Inflammatory macrophage treated with lipopolysaccharide for 4 hours (primary cell): ENCODE measurements at regions not wholly inside any gene's neighbourhood (a gene's known extent, or its start where the extent isn't known, plus 50 kb on each side); places are given as distances from the start of the nearest gene placed in this dataset.

ENCODE experiments used
- DNase-seq: peaks from one replicate; pipeline ENCODE4 v3.0.0-alpha.2; 2020

GRCh38 chr9:28215536-28216299 is 642.4 kb upstream of the C9orf72 start:
- no peak for DNase-seq

GRCh38 chr9:28232686-28233085 is 659.4 kb upstream of the C9orf72 start:
- DNase-seq: no peak

- DNase-seq: no peak
Measured at GRCh38 chr9:28234133-28234893, 661.0 kb upstream of the C9orf72 start.

GRCh38 chr9:28234894-28235277 is 661.6 kb upstream of the C9orf72 start:
- DNase-seq: no peak

- DNase-seq: no peak
Measured at GRCh38 chr9:28249424-28249823, 676.1 kb upstream of the C9orf72 start.

- no peak for DNase-seq
Measured at GRCh38 chr9:28255174-28255573, 681.9 kb upstream of the C9orf72 start.

GRCh38 chr9:28260330-28260729 is 687.0 kb upstream of the C9orf72 start:
- no peak for DNase-seq

- no peak for DNase-seq
Measured at GRCh38 chr9:28264368-28264767, 691.1 kb upstream of the C9orf72 start.

- no peak for DNase-seq
Measured at GRCh38 chr9:28267351-28267750, 694.1 kb upstream of the C9orf72 start.

- no peak for DNase-seq
Measured at GRCh38 chr9:28270156-28270555, 696.9 kb upstream of the C9orf72 start.

GRCh38 chr9:28272127-28272526 is 698.8 kb upstream of the C9orf72 start:
- no peak for DNase-seq

GRCh38 chr9:28287455-28287854 is 714.2 kb upstream of the C9orf72 start:
- no peak for DNase-seq

GRCh38 chr9:28289746-28290145 is 716.5 kb upstream of the C9orf72 start:
- no peak for DNase-seq

GRCh38 chr9:28293369-28294090 is 720.2 kb upstream of the C9orf72 start:
- DNase-seq: no peak

GRCh38 chr9:28301281-28301680 is 728.0 kb upstream of the C9orf72 start:
- DNase-seq: no peak

GRCh38 chr9:28317745-28318144 is 744.5 kb upstream of the C9orf72 start:
- DNase-seq: no peak

- no peak for DNase-seq
Measured at GRCh38 chr9:28318515-28318914, 745.2 kb upstream of the C9orf72 start.

- DNase-seq: no peak
Measured at GRCh38 chr9:28319981-28320380, 746.7 kb upstream of the C9orf72 start.

GRCh38 chr9:28320616-28321015 is 747.3 kb upstream of the C9orf72 start:
- no peak for DNase-seq

GRCh38 chr9:28329323-28329722 is 756.0 kb upstream of the C9orf72 start:
- no peak for DNase-seq

- DNase-seq: no peak
Measured at GRCh38 chr9:28332648-28333047, 759.4 kb upstream of the C9orf72 start.

GRCh38 chr9:28341913-28342312 is 768.6 kb upstream of the C9orf72 start:
- no peak for DNase-seq

- DNase-seq: no peak
Measured at GRCh38 chr9:28342815-28343338, 769.6 kb upstream of the C9orf72 start.

- no peak for DNase-seq
Measured at GRCh38 chr9:28363151-28363562, 789.9 kb upstream of the C9orf72 start.
